ENCODE measurements at regions not wholly inside any gene's neighbourhood (a gene's known extent, or its start where the extent isn't known, plus 50 kb on each side); places are given as distances from the start of the nearest gene placed in this dataset.

- TF ChIP-seq CTCF (conservative IDR thresholded peaks at IDR 0.05; ENCODE audit: low read length) (no peak), EZH2phosphoT487 (IDR thresholded peaks at IDR 0.05; ENCODE audit: borderline replicate concordance, low read depth, low read length) (no peak)
Measured at GRCh38 chr19:31940396-31940795, 405.0 kb upstream of the ZNF507 start.
